GM23248 (cell line): ENCODE measurements at regions not wholly inside any gene's neighbourhood (a gene's known extent, or its start where the extent isn't known, plus 50 kb on each side); places are given as distances from the start of the nearest gene placed in this dataset.

Experiments
- EZH2 ChIP-seq: fragments of 200-600 bp; sonication (generic); IDR thresholded peaks from 2 replicates; pipeline ENCODE4 v1.6.1; 2018; ENCODE audit warnings: antibody characterized with exemption, mild to moderate bottlenecking; ENCODE audit not compliant: insufficient read depth, poor library complexity, severe bottlenecking
- EZH2phosphoT487 ChIP-seq: fragments of 200-600 bp; sonication (generic); IDR thresholded peaks from 2 replicates; pipeline ENCODE4 v1.6.1; 2018; ENCODE audit warnings: antibody characterized with exemption, moderate library complexity, mild to moderate bottlenecking, low read depth; ENCODE audit not compliant: insufficient read depth

DNA sequence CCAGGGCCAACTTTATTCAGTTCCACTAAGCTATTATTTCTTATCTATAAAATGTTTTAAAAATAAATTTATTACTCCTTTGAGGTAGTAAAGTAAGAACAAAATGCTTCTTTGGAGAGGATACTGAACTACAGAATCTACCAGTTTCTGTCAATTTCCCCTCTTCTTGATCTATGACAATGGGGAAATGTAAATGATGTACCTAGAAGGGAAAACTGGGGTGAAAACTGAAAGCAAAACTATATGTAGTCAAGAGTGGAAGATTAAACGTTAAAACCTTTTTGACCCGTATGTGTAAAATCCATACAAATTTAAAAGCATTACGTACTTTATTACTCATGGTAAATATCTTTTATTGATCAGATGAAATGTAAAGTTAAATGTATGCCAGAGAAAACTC lies 1287.8 kb upstream of the TMEFF2 start:
- TF ChIP-seq EZH2 (no peak), EZH2phosphoT487 (no peak)
